HEK293 (cell line): ENCODE measurements at regions not wholly inside any gene's neighbourhood (a gene's known extent, or its start where the extent isn't known, plus 50 kb on each side); places are given as distances from the start of the nearest gene placed in this dataset.

Experiments
- CTCF ChIA-PET: fragments of 350-600 bp; formaldehyde crosslinking; extraction: SDS; loops from one replicate; lab custom pipeline; 2021; ENCODE audit warnings: antibody characterized with exemption; lab: Yijun Ruan, JAX
- POLR2A ChIA-PET: fragments of 300-600 bp; formaldehyde crosslinking; extraction: SDS; loops from one replicate; lab custom pipeline; 2020; ENCODE audit warnings: antibody characterized with exemption, inconsistent platforms; lab: Yijun Ruan, JAX
- H3K27ac ChIP-seq: fragments of 200-500 bp; sonication (Bioruptor generic); 2 replicates; pipeline ENCODE4 v1.5.1; 2014; ENCODE audit warnings: low read depth, low read length, control low read depth, inconsistent platforms; ENCODE audit errors: extremely low read depth
- H3K36me3 ChIP-seq, 2 experiments: fragments of 200-500 bp in 1 of 2; sonication (Bioruptor generic) in 1 of 2; 1 replicate in 1 of 2; 2 replicates in 1 of 2; pipeline ENCODE4 v1.5.1; 2014 to 2017; ENCODE audit warnings: inconsistent platforms in 2 of 2, low read length in 2 of 2; ENCODE audit not compliant: control insufficient read depth in 2 of 2, insufficient read depth in 1 of 2
- H3K4me1 ChIP-seq: fragments of 200-500 bp; sonication (Bioruptor generic); 2 replicates; pipeline ENCODE4 v1.5.1; 2014; ENCODE audit warnings: mild to moderate bottlenecking, low read length, inconsistent platforms; ENCODE audit not compliant: control insufficient read depth, insufficient read depth
- H3K4me3 ChIP-seq: 2 replicates; pipeline ENCODE4 v1.5.1; 2011; ENCODE audit warnings: low read depth, mild to moderate bottlenecking, control low read depth, low read length, moderate library complexity
- H3K9me3 ChIP-seq: fragments of 200-500 bp; sonication (Bioruptor generic); 2 replicates; pipeline ENCODE4 v1.5.1; 2014; ENCODE audit warnings: low read depth, low read length, inconsistent platforms; ENCODE audit not compliant: control insufficient read depth, insufficient read depth
- FEZF1 ChIP-seq: fragments of 450-650 bp; formaldehyde crosslinking; IDR thresholded peaks from 2 replicates; pipeline ENCODE4 v1.5.1; 2016; ENCODE audit warnings: missing biosample characterization, missing genetic modification characterization
- HOXA7 ChIP-seq: sonication (generic); formaldehyde crosslinking; IDR thresholded peaks from 2 replicates; pipeline ENCODE4 v1.8.1; 2022; ENCODE audit warnings: missing genetic modification reagents, borderline replicate concordance
- IKZF3 ChIP-seq: fragments of 450-650 bp; IDR thresholded peaks from 2 replicates; pipeline ENCODE4 v1.5.0; 2018; ENCODE audit warnings: missing biosample characterization, mild to moderate bottlenecking, missing genetic modification characterization, moderate library complexity
- KLF1 ChIP-seq: fragments of 450-650 bp; formaldehyde crosslinking; IDR thresholded peaks from 2 replicates; pipeline ENCODE4 v1.5.1; 2016; ENCODE audit warnings: missing biosample characterization, missing genetic modification characterization
- PRDM1 ChIP-seq: fragments of 450-650 bp; formaldehyde crosslinking; IDR thresholded peaks from 2 replicates; pipeline ENCODE4; 2016; ENCODE audit warnings: missing biosample characterization, missing genetic modification characterization
- PRDM4 ChIP-seq: fragments of 450-650 bp; formaldehyde crosslinking; IDR thresholded peaks from 2 replicates; pipeline ENCODE4 v1.5.1; 2017; ENCODE audit warnings: missing biosample characterization, missing genetic modification characterization
- RBAK ChIP-seq: fragments of 450-650 bp; formaldehyde crosslinking; IDR thresholded peaks from 2 replicates; pipeline ENCODE4 v1.5.1; 2016; ENCODE audit warnings: missing biosample characterization, missing genetic modification characterization
- TRIM28 ChIP-seq: IDR thresholded peaks from 2 replicates; pipeline ENCODE4 v1.6.1; 2011; ENCODE audit warnings: low read length, control low read depth, borderline replicate concordance
- YY1 ChIP-seq: fragments of 450-650 bp; formaldehyde crosslinking; IDR thresholded peaks from 2 replicates; pipeline ENCODE4 v1.5.1; 2018; ENCODE audit warnings: missing biosample characterization, missing genetic modification characterization
- ZFP69B ChIP-seq: fragments of 450-650 bp; formaldehyde crosslinking; IDR thresholded peaks from 2 replicates; pipeline ENCODE4 v1.5.1; 2016; ENCODE audit warnings: missing biosample characterization, missing genetic modification characterization
- ZNF169 ChIP-seq: fragments of 450-650 bp; formaldehyde crosslinking; IDR thresholded peaks from 2 replicates; pipeline ENCODE4 v1.5.1; 2016; ENCODE audit warnings: missing biosample characterization, missing genetic modification characterization
- ZNF175 ChIP-seq: fragments of 450-650 bp; formaldehyde crosslinking; IDR thresholded peaks from 2 replicates; pipeline ENCODE4 v1.5.1; 2016; ENCODE audit warnings: missing biosample characterization, missing genetic modification characterization
- ZNF18 ChIP-seq: fragments of 450-650 bp; formaldehyde crosslinking; IDR thresholded peaks from 2 replicates; pipeline ENCODE4 v1.5.1; 2016; ENCODE audit warnings: missing biosample characterization, missing genetic modification characterization
- ZNF214 ChIP-seq: fragments of 450-650 bp; formaldehyde crosslinking; IDR thresholded peaks from 2 replicates; pipeline ENCODE4 v1.5.1; 2017; ENCODE audit warnings: missing biosample characterization, mild to moderate bottlenecking, missing genetic modification characterization, borderline replicate concordance
- ZNF473 ChIP-seq: fragments of 450-650 bp; formaldehyde crosslinking; IDR thresholded peaks from 2 replicates; pipeline ENCODE4 v1.5.1; 2017; ENCODE audit warnings: missing biosample characterization, missing genetic modification characterization
- ZNF514 ChIP-seq: fragments of 450-650 bp; formaldehyde crosslinking; IDR thresholded peaks from 2 replicates; pipeline ENCODE4 v1.5.1; 2016; ENCODE audit warnings: missing biosample characterization, missing genetic modification characterization
- ZNF529 ChIP-seq: fragments of 450-650 bp; formaldehyde crosslinking; IDR thresholded peaks from 2 replicates; pipeline ENCODE4 v1.5.1; 2017; ENCODE audit warnings: missing genetic modification characterization, missing biosample characterization; ENCODE audit not compliant: insufficient replicate concordance
- ZNF560 ChIP-seq: fragments of 450-650 bp; formaldehyde crosslinking; IDR thresholded peaks from 2 replicates; pipeline ENCODE4 v1.5.1; 2017; ENCODE audit warnings: missing biosample characterization, missing genetic modification characterization, borderline replicate concordance
- ZNF701 ChIP-seq: fragments of 450-650 bp; formaldehyde crosslinking; IDR thresholded peaks from 2 replicates; pipeline ENCODE4 v1.5.1; 2016; ENCODE audit warnings: missing biosample characterization, missing genetic modification characterization
- ZNF843 ChIP-seq: fragments of 450-650 bp; formaldehyde crosslinking; IDR thresholded peaks from 2 replicates; pipeline ENCODE4 v1.5.1; 2016; ENCODE audit warnings: missing biosample characterization, missing genetic modification characterization
- ZSCAN18 ChIP-seq: fragments of 450-650 bp; formaldehyde crosslinking; IDR thresholded peaks from 2 replicates; pipeline ENCODE4 v1.5.1; 2016; ENCODE audit warnings: missing biosample characterization, missing genetic modification characterization
- ZSCAN30 ChIP-seq: fragments of 450-650 bp; IDR thresholded peaks from 2 replicates; pipeline ENCODE4 v1.5.1; 2018; ENCODE audit warnings: missing biosample characterization, mild to moderate bottlenecking, missing genetic modification characterization, moderate library complexity
- TF ChIP-seq, protein P1 (sequence below): fragments of 450-650 bp; formaldehyde crosslinking; IDR thresholded peaks from 2 replicates; pipeline ENCODE4 v1.5.1; 2016; ENCODE audit warnings: missing biosample characterization, missing genetic modification characterization
- TF ChIP-seq, protein P2 (sequence below): fragments of 450-650 bp; formaldehyde crosslinking; IDR thresholded peaks from 2 replicates; pipeline ENCODE4 v1.5.1; 2016; ENCODE audit warnings: missing biosample characterization, missing genetic modification characterization
- TF ChIP-seq, protein P3 (sequence below): fragments of 450-650 bp; formaldehyde crosslinking; IDR thresholded peaks from 2 replicates; pipeline ENCODE4 v1.5.1; 2016; ENCODE audit warnings: missing biosample characterization, missing genetic modification characterization

DNA sequence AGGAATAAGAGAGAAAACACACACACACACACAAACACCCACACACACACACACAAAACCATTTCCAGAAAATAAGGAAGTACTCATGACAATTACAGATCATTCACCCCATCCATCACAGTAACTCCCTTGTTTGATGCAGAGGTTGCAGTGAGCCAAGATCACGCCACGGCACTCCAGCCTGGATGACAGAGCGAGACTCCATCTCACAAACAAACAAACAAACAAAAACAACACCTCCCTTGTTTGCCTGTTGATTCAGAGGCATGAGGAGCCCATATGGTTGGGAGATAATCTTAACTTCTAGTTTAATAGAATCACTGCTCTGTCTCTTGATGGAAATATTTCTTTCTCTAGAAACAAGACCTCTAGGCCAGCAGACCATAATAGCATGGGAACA lies 2043.5 kb upstream of the AGA start:
- Histone ChIP-seq H3K4me3 (no peak overlapping the region), H3K27ac (no peak overlapping the region)
- ChIA-PET POLR2A (no interaction called here), CTCF (no interaction called here)
- TF ChIP-seq ZNF843 (no peak), ZNF18 (tag by site-specific recombination) (no peak), PRDM4 (tag by site-specific recombination) (no peak), TRIM28 (no peak), IKZF3 (no peak), ZSCAN30 (tag by site-specific recombination) (no peak), ZNF529 (tag by site-specific recombination) (no peak), ZNF514 (tag by site-specific recombination) (no peak), RBAK (no peak), ZNF473 (tag by site-specific recombination) (no peak), ZNF175 (tag by site-specific recombination) (no peak)
- TF ChIP-seq, protein P1, sequence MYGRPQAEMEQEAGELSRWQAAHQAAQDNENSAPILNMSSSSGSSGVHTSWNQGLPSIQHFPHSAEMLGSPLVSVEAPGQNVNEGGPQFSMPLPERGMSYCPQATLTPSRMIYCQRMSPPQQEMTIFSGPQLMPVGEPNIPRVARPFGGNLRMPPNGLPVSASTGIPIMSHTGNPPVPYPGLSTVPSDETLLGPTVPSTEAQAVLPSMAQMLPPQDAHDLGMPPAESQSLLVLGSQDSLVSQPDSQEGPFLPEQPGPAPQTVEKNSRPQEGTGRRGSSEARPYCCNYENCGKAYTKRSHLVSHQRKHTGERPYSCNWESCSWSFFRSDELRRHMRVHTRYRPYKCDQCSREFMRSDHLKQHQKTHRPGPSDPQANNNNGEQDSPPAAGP (tag by site-specific recombination): no peak
- TF ChIP-seq, protein P2, sequence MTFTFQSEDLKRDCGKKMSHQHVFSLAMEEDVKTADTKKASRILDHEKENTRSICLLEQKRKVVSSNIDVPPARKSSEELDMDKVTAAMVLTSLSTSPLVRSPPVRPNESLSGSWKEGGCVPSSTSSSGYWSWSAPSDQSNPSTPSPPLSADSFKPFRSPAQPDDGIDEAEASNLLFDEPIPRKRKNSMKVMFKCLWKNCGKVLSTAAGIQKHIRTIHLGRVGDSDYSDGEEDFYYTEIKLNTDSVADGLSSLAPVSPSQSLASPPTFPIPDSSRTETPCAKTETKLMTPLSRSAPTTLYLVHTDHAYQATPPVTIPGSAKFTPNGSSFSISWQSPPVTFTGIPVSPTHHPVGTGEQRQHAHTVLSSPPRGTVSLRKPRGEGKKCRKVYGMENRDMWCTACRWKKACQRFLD (tag by site-specific recombination): no peak
- TF ChIP-seq, all 188 proteins: peak for 0
- H3K9me3 ChIP-seq: no peaks in the 10 kb centered on the region
- H3K4me1 ChIP-seq: no peaks in the 10 kb centered on the region
- H3K36me3 ChIP-seq: no peaks in the 10 kb centered on the region

- ChIA-PET POLR2A (no interaction called here), CTCF (no interaction called here)
- no peak overlapping the region for H3K27ac ChIP-seq
- H3K36me3 ChIP-seq: no peaks in the 10 kb centered on the region
- no peak overlapping the region for H3K4me3 ChIP-seq
- TF ChIP-seq KLF1 (tag by site-specific recombination) (no peak), PRDM1 (tag by site-specific recombination) (no peak), ZNF214 (no peak), ZFP69B (no peak), ZNF701 (no peak), ZSCAN18 (tag by site-specific recombination) (no peak), ZNF169 (no peak), FEZF1 (no peak), HOXA7 (CRISPR knock-in tag) (no peak), ZNF560 (tag by site-specific recombination) (no peak), YY1 (tag by site-specific recombination) (no peak)
- TF ChIP-seq, protein P3, sequence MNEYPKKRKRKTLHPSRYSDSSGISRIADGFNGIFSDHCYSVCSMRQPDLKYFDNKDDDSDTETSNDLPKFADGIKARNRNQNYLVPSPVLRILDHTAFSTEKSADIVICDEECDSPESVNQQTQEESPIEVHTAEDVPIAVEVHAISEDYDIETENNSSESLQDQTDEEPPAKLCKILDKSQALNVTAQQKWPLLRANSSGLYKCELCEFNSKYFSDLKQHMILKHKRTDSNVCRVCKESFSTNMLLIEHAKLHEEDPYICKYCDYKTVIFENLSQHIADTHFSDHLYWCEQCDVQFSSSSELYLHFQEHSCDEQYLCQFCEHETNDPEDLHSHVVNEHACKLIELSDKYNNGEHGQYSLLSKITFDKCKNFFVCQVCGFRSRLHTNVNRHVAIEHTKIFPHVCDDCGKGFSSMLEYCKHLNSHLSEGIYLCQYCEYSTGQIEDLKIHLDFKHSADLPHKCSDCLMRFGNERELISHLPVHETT (tag by site-specific recombination): no peak
- H3K4me1 ChIP-seq: no peaks in the 10 kb centered on the region
- no peaks in the 10 kb centered on the region for H3K9me3 ChIP-seq
Measured at GRCh38 chr4:179486570-179487335, 2044.5 kb upstream of the AGA start.
